SK-N-SH (cell line): ENCODE measurements at regions not wholly inside any gene's neighbourhood (a gene's known extent, or its start where the extent isn't known, plus 50 kb on each side); places are given as distances from the start of the nearest gene placed in this dataset.

ENCODE experiments used
- CTCF ChIA-PET: fragments of 300-600, 350-600 bp; formaldehyde crosslinking; extraction: SDS; loops from one replicate; lab custom pipeline; 2021; lab: Yijun Ruan, JAX
- POLR2A ChIA-PET: fragments of 350-600 bp; sonication (Branson Sonifier 250); formaldehyde crosslinking; extraction: SDS; loops from one replicate; lab custom pipeline; 2020; ENCODE audit warnings: antibody characterized with exemption, inconsistent platforms; lab: Yijun Ruan, JAX
- DNase-seq: peaks from one replicate; pipeline ENCODE4 v3.0.0; 2012
- H2AFZ ChIP-seq: fragments of 200-600 bp; sonication (generic); 2 replicates; pipeline ENCODE4 v1.8.1; 2016; ENCODE audit warnings: antibody characterized with exemption, mild to moderate bottlenecking, low read depth
- H3F3A ChIP-seq: fragments of 200-600 bp; sonication (generic); replicated peaks from 2 replicates; pipeline ENCODE3; 2016; ENCODE audit warnings: antibody characterized with exemption, mild to moderate bottlenecking; ENCODE audit not compliant: insufficient read depth
- H3K27ac ChIP-seq, 2 experiments: fragments of 200-500 bp in 1 of 2; fragments of 200-600 bp in 1 of 2; sonication (Bioruptor generic) in 1 of 2; sonication (generic), shearing (Covaris generic) in 1 of 2; 2 replicates each; pipeline versions ENCODE4 v1.5.1 to v1.6.1; 2014 to 2016; ENCODE audit warnings: low read depth in 2 of 2, inconsistent platforms in 1 of 2, low read length in 1 of 2, mild to moderate bottlenecking in 1 of 2, mixed read lengths in 1 of 2
- H3K27me3 ChIP-seq: fragments of 200-600 bp; sonication (generic), shearing (Covaris generic); 2 replicates; pipeline ENCODE4 v1.6.1; 2016; ENCODE audit warnings: mixed run types; ENCODE audit not compliant: insufficient read depth
- H3K36me3 ChIP-seq, 2 experiments: fragments of 200-500 bp in 1 of 2; fragments of 200-600 bp in 1 of 2; sonication (Bioruptor generic) in 1 of 2; sonication (generic) in 1 of 2; replicated peaks in 1 of 2; 2 replicates each; pipeline versions ENCODE3 to v1.5.1; 2014 to 2016; ENCODE audit warnings: low read length in 1 of 2, mild to moderate bottlenecking in 1 of 2; ENCODE audit not compliant: insufficient read depth in 2 of 2, control insufficient read depth in 1 of 2
- H3K4me1 ChIP-seq, 2 experiments: fragments of 200-500 bp in 1 of 2; fragments of 200-600 bp in 1 of 2; sonication (Bioruptor generic) in 1 of 2; sonication (generic), shearing (Covaris generic) in 1 of 2; 2 replicates each; pipeline versions ENCODE4 v1.5.1 to v1.6.1; 2014 to 2016; ENCODE audit warnings: low read depth in 1 of 2, low read length in 1 of 2, mixed run types in 1 of 2; ENCODE audit not compliant: insufficient read depth in 2 of 2, control insufficient read depth in 1 of 2
- H3K4me2 ChIP-seq: fragments of 200-600 bp; sonication (generic), shearing (Covaris generic); 2 replicates; pipeline ENCODE4 v1.6.1; 2017; ENCODE audit warnings: mixed run types
- H3K4me3 ChIP-seq, 2 experiments: fragments of 200-500 bp in 1 of 2; fragments of 200-600 bp in 1 of 2; sonication (Bioruptor generic) in 1 of 2; sonication (generic), shearing (Covaris generic) in 1 of 2; 2 replicates each; pipeline versions ENCODE4 v1.5.1 to v1.8.1; 2014 to 2016; ENCODE audit warnings: low read depth in 2 of 2, inconsistent platforms in 1 of 2, low read length in 1 of 2, mild to moderate bottlenecking in 1 of 2, mixed read lengths in 1 of 2, moderate library complexity in 1 of 2
- H3K79me2 ChIP-seq: fragments of 200-600 bp; sonication (generic); 2 replicates; pipeline ENCODE4 v1.8.1; 2017; ENCODE audit warnings: mild to moderate bottlenecking; ENCODE audit not compliant: insufficient read depth
- H3K9ac ChIP-seq: fragments of 200-600 bp; sonication (generic); 2 replicates; pipeline ENCODE4 v1.6.1; 2017; ENCODE audit warnings: mixed run types
- H3K9me2 ChIP-seq: fragments of 200-600 bp; sonication (generic); 2 replicates; pipeline ENCODE4 v1.6.1; 2017; ENCODE audit warnings: mixed run types
- H3K9me3 ChIP-seq: fragments of 200-600 bp; sonication (generic); 2 replicates; pipeline ENCODE4 v1.6.1; 2017; ENCODE audit warnings: mixed run types, mild to moderate bottlenecking, moderate library complexity
- H4K20me1 ChIP-seq: fragments of 200-600 bp; sonication (generic); 2 replicates; pipeline ENCODE4 v1.6.1; 2017; ENCODE audit warnings: mild to moderate bottlenecking, mixed run types; ENCODE audit not compliant: insufficient read depth
- ELF1 ChIP-seq: IDR thresholded peaks from 2 replicates; pipeline ENCODE4 v1.4.0; 2012
- FOXM1 ChIP-seq: IDR thresholded peaks from 2 replicates; pipeline ENCODE4 v1.4.0; 2012; ENCODE audit warnings: low read depth, mild to moderate bottlenecking
- GABPA ChIP-seq: IDR thresholded peaks from 2 replicates; pipeline ENCODE4 v1.4.0; 2012; ENCODE audit warnings: low read depth, mild to moderate bottlenecking
- GATA2 ChIP-seq: sonication (generic); formaldehyde crosslinking; IDR thresholded peaks from 2 replicates; pipeline ENCODE4 v1.5.0; 2020; ENCODE audit warnings: mild to moderate bottlenecking, missing genetic modification reagents
- JUND ChIP-seq: IDR thresholded peaks from 2 replicates; pipeline ENCODE4 v1.4.0; 2012
- MAX ChIP-seq: IDR thresholded peaks from 2 replicates; pipeline ENCODE4 v1.4.0; 2012; ENCODE audit warnings: low read depth
- MXI1 ChIP-seq: IDR thresholded peaks from 2 replicates; pipeline ENCODE4 v1.6.1; 2012; ENCODE audit warnings: mild to moderate bottlenecking, low read depth, low read length, improper control_type of control experiment
- POLR2AphosphoS5 ChIP-seq: IDR thresholded peaks from 2 replicates; pipeline ENCODE4 v1.6.1; 2012; ENCODE audit warnings: low read depth, low read length
- RCOR1 ChIP-seq: fragments of 150-350 bp; IDR thresholded peaks from 2 replicates; pipeline ENCODE4 v1.6.1; 2017; ENCODE audit warnings: antibody characterized with exemption, low read length
- SMC3 ChIP-seq: IDR thresholded peaks from 2 replicates; pipeline ENCODE4 v1.6.1; 2012; ENCODE audit warnings: low read depth, low read length, improper control_type of control experiment
- TCF12 ChIP-seq: IDR thresholded peaks from 2 replicates; pipeline ENCODE4 v1.4.0; 2012
- TEAD4 ChIP-seq: IDR thresholded peaks from 2 replicates; pipeline ENCODE4 v1.4.0; 2012; ENCODE audit warnings: mild to moderate bottlenecking, borderline replicate concordance; ENCODE audit not compliant: insufficient read depth
- YY1 ChIP-seq: IDR thresholded peaks from 2 replicates; pipeline ENCODE4 v1.4.0; 2012; ENCODE audit warnings: low read depth, mild to moderate bottlenecking
- WGBS: methylation state at CpG from one replicate; pipeline ENCODE4 v1.1.6; 2017; ENCODE audit warnings: low lambda C conversion rate; 5-methylcytosine and 5-hydroxymethylcytosine counted together
- TF ChIP-seq, protein P1 (sequence below): fragments of 150-350 bp; IDR thresholded peaks from 2 replicates; pipeline ENCODE4 v1.6.1; 2017; ENCODE audit warnings: antibody characterized with exemption, low read length, low read depth, borderline replicate concordance
- TF ChIP-seq, protein P2 (sequence below): fragments of 150-350 bp; IDR thresholded peaks from 2 replicates; pipeline ENCODE4 v1.6.1; 2016; ENCODE audit warnings: mild to moderate bottlenecking, low read depth, low read length
- TF ChIP-seq, protein P3 (sequence below): IDR thresholded peaks from 2 replicates; pipeline ENCODE4 v1.4.0; 2012; ENCODE audit warnings: low read depth, borderline replicate concordance

GRCh38 chr12:84603484-84604248 lies 308.9 kb downstream of the SLC6A15 start:
- no peak overlapping the region for H2AFZ ChIP-seq
- peaks cover 4% of the 10 kb centered on the region for H3F3A ChIP-seq
- H3K4me1 ChIP-seq, result no peaks in the 10 kb centered on the region; a peak in 1 of 4 replicates
- ChIA-PET POLR2A (no interaction called here), CTCF (interaction anchor here (1.6 kb wide), 1 partner anchor 1918 kb away, joined by 4 read pairs; no protein-coding TSS in a partner anchor)
- H3K36me3 ChIP-seq, result no peaks in the 10 kb centered on the region
- H3K27me3 ChIP-seq, result no peaks in the 10 kb centered on the region
- no peaks in the 10 kb centered on the region for H3K9me2 ChIP-seq
- no peak for DNase-seq
- H3K9me3 ChIP-seq, result no peaks in the 10 kb centered on the region
- no peak overlapping the region for H3K27ac ChIP-seq
- WGBS, result 78% methylated on average over 2 of the region's 2 CpGs
- no peak for TF ChIP-seq TEAD4
- no peak for TF ChIP-seq ELF1
- no peak for TF ChIP-seq RCOR1
- TF ChIP-seq SMC3, result no peak
- TF ChIP-seq, protein P1, sequence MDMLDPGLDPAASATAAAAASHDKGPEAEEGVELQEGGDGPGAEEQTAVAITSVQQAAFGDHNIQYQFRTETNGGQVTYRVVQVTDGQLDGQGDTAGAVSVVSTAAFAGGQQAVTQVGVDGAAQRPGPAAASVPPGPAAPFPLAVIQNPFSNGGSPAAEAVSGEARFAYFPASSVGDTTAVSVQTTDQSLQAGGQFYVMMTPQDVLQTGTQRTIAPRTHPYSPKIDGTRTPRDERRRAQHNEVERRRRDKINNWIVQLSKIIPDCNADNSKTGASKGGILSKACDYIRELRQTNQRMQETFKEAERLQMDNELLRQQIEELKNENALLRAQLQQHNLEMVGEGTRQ, result no peak
- no peak for TF ChIP-seq JUND
- TF ChIP-seq, protein P2, sequence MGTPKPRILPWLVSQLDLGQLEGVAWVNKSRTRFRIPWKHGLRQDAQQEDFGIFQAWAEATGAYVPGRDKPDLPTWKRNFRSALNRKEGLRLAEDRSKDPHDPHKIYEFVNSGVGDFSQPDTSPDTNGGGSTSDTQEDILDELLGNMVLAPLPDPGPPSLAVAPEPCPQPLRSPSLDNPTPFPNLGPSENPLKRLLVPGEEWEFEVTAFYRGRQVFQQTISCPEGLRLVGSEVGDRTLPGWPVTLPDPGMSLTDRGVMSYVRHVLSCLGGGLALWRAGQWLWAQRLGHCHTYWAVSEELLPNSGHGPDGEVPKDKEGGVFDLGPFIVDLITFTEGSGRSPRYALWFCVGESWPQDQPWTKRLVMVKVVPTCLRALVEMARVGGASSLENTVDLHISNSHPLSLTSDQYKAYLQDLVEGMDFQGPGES, result no peak
- TF ChIP-seq POLR2AphosphoS5, result no peak
- no peak for TF ChIP-seq MAX
- TF ChIP-seq GABPA, result no peak
- TF ChIP-seq TCF12, result no peak
- TF ChIP-seq, protein P3, sequence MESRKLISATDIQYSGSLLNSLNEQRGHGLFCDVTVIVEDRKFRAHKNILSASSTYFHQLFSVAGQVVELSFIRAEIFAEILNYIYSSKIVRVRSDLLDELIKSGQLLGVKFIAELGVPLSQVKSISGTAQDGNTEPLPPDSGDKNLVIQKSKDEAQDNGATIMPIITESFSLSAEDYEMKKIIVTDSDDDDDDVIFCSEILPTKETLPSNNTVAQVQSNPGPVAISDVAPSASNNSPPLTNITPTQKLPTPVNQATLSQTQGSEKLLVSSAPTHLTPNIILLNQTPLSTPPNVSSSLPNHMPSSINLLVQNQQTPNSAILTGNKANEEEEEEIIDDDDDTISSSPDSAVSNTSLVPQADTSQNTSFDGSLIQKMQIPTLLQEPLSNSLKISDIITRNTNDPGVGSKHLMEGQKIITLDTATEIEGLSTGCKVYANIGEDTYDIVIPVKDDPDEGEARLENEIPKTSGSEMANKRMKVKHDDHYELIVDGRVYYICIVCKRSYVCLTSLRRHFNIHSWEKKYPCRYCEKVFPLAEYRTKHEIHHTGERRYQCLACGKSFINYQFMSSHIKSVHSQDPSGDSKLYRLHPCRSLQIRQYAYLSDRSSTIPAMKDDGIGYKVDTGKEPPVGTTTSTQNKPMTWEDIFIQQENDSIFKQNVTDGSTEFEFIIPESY, result no peak
- TF ChIP-seq MXI1, result no peak
- TF ChIP-seq YY1, result no peak
- no peak for TF ChIP-seq FOXM1
- TF ChIP-seq GATA2 (CRISPR knock-in tag), result no peak
- TF ChIP-seq, all 33 proteins: peak for 0
- Histone ChIP-seq H3K4me3 (no peak overlapping the region), H3K9ac (no peak overlapping the region), H3K4me2 (no peak overlapping the region), H4K20me1 (no peaks in the 10 kb centered on the region), H3K79me2 (no peaks in the 10 kb centered on the region)
